Spleen (tissue), 11 donors: ENCODE measurements at regions not wholly inside any gene's neighbourhood (a gene's known extent, or its start where the extent isn't known, plus 50 kb on each side); places are given as distances from the start of the nearest gene placed in this dataset.
A peak's percentile ranks its signal among the peaks of the same experiment; 100 is the strongest.

Experiments
- DNase-seq: peaks from one replicate; pipeline ENCODE4 v3.0.0-alpha.2; 2020
- H3K27ac ChIP-seq, 8 donors: fragments of 200-600 bp; sonication (generic) in 7 of 8; 1 replicate in 4 of 8; 2 replicates in 4 of 8; pipeline versions ENCODE4 v1.5.0 to v1.8.0; 2016 to 2021; ENCODE audit warnings: inconsistent platforms in 4 of 8, mild to moderate bottlenecking in 4 of 8, moderate library complexity in 1 of 8
- H3K27me3 ChIP-seq, 7 donors: fragments of 200-600 bp; sonication (generic) in 6 of 7; replicated peaks in 1 of 7; 1 replicate in 4 of 7; 2 replicates in 3 of 7; pipeline versions ENCODE4 v1.5.0 to v1.8.0; 2016 to 2021; ENCODE audit warnings: inconsistent platforms in 3 of 7, mild to moderate bottlenecking in 1 of 7
- H3K36me3 ChIP-seq, 6 donors: fragments of 200-600 bp; sonication (generic) in 5 of 6; 1 replicate in 4 of 6; 2 replicates in 2 of 6; pipeline versions ENCODE4 v1.5.0 to v1.8.0; 2016 to 2021; ENCODE audit warnings: inconsistent platforms in 2 of 6
- H3K4me1 ChIP-seq, 6 donors: fragments of 200-600 bp; sonication (generic) in 5 of 6; 1 replicate in 3 of 6; 2 replicates in 3 of 6; pipeline versions ENCODE4 v1.5.0 to v1.8.0; 2016 to 2021; ENCODE audit warnings: inconsistent platforms in 3 of 6
- H3K4me3 ChIP-seq, 8 donors: fragments of 200-600 bp; sonication (generic) in 7 of 8; 1 replicate in 4 of 8; 2 replicates in 4 of 8; pipeline versions ENCODE4 v1.5.0 to v1.8.0; 2016 to 2021; ENCODE audit warnings: inconsistent platforms in 4 of 8, mild to moderate bottlenecking in 4 of 8, moderate library complexity in 2 of 8
- H3K9me3 ChIP-seq, 8 donors: fragments of 200-600 bp; sonication (generic) in 7 of 8; 1 replicate in 4 of 8; 2 replicates in 4 of 8; pipeline versions ENCODE4 v1.5.0 to v1.8.0; 2016 to 2021; ENCODE audit warnings: inconsistent platforms in 4 of 8
- CTCF ChIP-seq, 11 experiments: fragments of 200-600 bp in 7 of 11; fragments of 450-650 bp in 4 of 11; sonication (generic) in 4 of 11; IDR thresholded peaks in 8 of 11; conservative IDR thresholded peaks in 3 of 11; 1 replicate in 7 of 11; 2 replicates in 4 of 11; pipeline versions ENCODE4 v1.4.0 to v1.8.0; 2016 to 2021; ENCODE audit warnings: antibody characterized with exemption in 11 of 11, inconsistent platforms in 4 of 11, mild to moderate bottlenecking in 1 of 11
- POLR2A ChIP-seq, 3 donors: fragments of 450-650 bp; IDR thresholded peaks; one replicate each; pipeline ENCODE4 v1.5.1; 2017; ENCODE audit warnings: antibody characterized with exemption in 3 of 3, mild to moderate bottlenecking in 1 of 3
- POLR2AphosphoS5 ChIP-seq, 3 donors: sonication (generic); formaldehyde crosslinking; IDR thresholded peaks; one replicate each; pipeline ENCODE4 v1.5.1; 2017; ENCODE audit warnings: antibody characterized with exemption in 3 of 3
- WGBS, 5 donors: extraction: QIAGEN DNeasy Blood & Tissue Kit in 3 of 5; methylation state at CpG; one replicate each; pipeline versions ENCODE4 v1.1.5 to v1.1.7; 2013 to 2018; 5-methylcytosine and 5-hydroxymethylcytosine counted together
- intact Hi-C: fragments of 100-400 bp; cut with DNase I; formaldehyde crosslinking; loops from one replicate; pipeline ENCODE4 v1.15.0; 2023; ENCODE audit warnings: low total_unique reads
- donor health status: healthy with polysubstance abuse.
- donor health status: DM: no; HTN: no; CAD: no; lungs with moderate emphysema.
- donor health status: DM: no; HTN: no; CAD: no.
- donor health status: Bipolar disorder and iron deficiency.
- donor health status: healthy.
- donor health status: DM: no; HTN: no; CAD: no.
- donor health status: DM: yes; HTN: yes; CAD: no.

GRCh38 chr1:193593147-193593885 lies 406.9 kb upstream of the B3GALT2 start:
- TF ChIP-seq POLR2AphosphoS5 (IDR thresholded peaks at IDR 0.05) (no peak), POLR2A (IDR thresholded peaks at IDR 0.05) (no peak), CTCF (IDR thresholded peaks at IDR 0.05 in 8 of 11, conservative IDR thresholded peaks at IDR 0.05 in 3 of 11) (no peak)

GRCh38 chr1:193592317-193592716 lies 405.9 kb upstream of the B3GALT2 start:
- no peak for DNase-seq
- H3K4me3 ChIP-seq, result no peak overlapping the region
- TF ChIP-seq CTCF (IDR thresholded peaks at IDR 0.05 in 8 of 11, conservative IDR thresholded peaks at IDR 0.05 in 3 of 11) (no peak), POLR2AphosphoS5 (IDR thresholded peaks at IDR 0.05) (no peak), POLR2A (IDR thresholded peaks at IDR 0.05) (no peak)
- H3K27me3 ChIP-seq, result no peaks in the 10 kb centered on the region
- H3K36me3 ChIP-seq, result no peaks in the 10 kb centered on the region
- H3K4me1 ChIP-seq, result peaks cover 7 to 65% (median 35%) of the 10 kb centered on the region in 6 donors
- WGBS, 5 donors, result 41 to 65% (median 54%) methylated on average over 2 of the region's 2 CpGs
- H3K27ac ChIP-seq, result peak overlapping the region in 5 of 8 donors; percentile 6 to 65 (median 57)
- H3K9me3 ChIP-seq, result no peaks in the 10 kb centered on the region
- intact Hi-C loops, result no loop called here

More at GRCh38 chr1:193593147-193593885, 406.9 kb upstream of the B3GALT2 start:
- peaks cover 6 to 65% (median 35%) of the 10 kb centered on the region in 6 donors for H3K4me1 ChIP-seq
- intact Hi-C loops, result no loop called here
- peak overlapping the region in 5 of 8 donors; percentile 6 to 65 (median 57) for H3K27ac ChIP-seq
- WGBS, 5 donors, result 37 to 61% (median 56%) methylated on average over 3 of the region's 3 CpGs
- no peaks in the 10 kb centered on the region for H3K9me3 ChIP-seq
- DNase-seq, result no peak
- H3K36me3 ChIP-seq, result no peaks in the 10 kb centered on the region
- no peaks in the 10 kb centered on the region for H3K27me3 ChIP-seq
- H3K4me3 ChIP-seq, result no peak overlapping the region

GRCh38 chr1:193590102-193590501 lies 403.7 kb upstream of the B3GALT2 start:
- Histone ChIP-seq H3K4me3 (no peak overlapping the region), H3K36me3 (no peaks in the 10 kb centered on the region), H3K27me3 (no peaks in the 10 kb centered on the region), H3K4me1 (peaks cover 7 to 57% (median 32%) of the 10 kb centered on the region in 6 donors), H3K27ac (peak overlapping the region in 3 of 8 donors; percentile 15 to 40 (median 19)), H3K9me3 (no peaks in the 10 kb centered on the region)
- TF ChIP-seq CTCF (IDR thresholded peaks at IDR 0.05 in 8 of 11, conservative IDR thresholded peaks at IDR 0.05 in 3 of 11) (no peak), POLR2AphosphoS5 (IDR thresholded peaks at IDR 0.05) (no peak), POLR2A (IDR thresholded peaks at IDR 0.05) (no peak)
- no peak for DNase-seq
- intact Hi-C loops, result no loop called here

GRCh38 chr1:193589597-193590040 lies 403.2 kb upstream of the B3GALT2 start:
- Histone ChIP-seq H3K36me3 (no peaks in the 10 kb centered on the region), H3K27ac (peak overlapping the region in 3 of 8 donors; percentile 15 to 40 (median 19)), H3K27me3 (no peaks in the 10 kb centered on the region), H3K9me3 (no peaks in the 10 kb centered on the region), H3K4me1 (peaks cover 7 to 53% (median 29%) of the 10 kb centered on the region in 6 donors), H3K4me3 (no peak overlapping the region)
- DNase-seq, result no peak
- 56 to 72% (median 67%) methylated on average over 3 of the region's 3 CpGs for WGBS, 5 donors
- no peak for TF ChIP-seq CTCF (IDR thresholded peaks at IDR 0.05 in 8 of 11, conservative IDR thresholded peaks at IDR 0.05 in 3 of 11)
- no peak for TF ChIP-seq POLR2A (IDR thresholded peaks at IDR 0.05)
- no peak for TF ChIP-seq POLR2AphosphoS5 (IDR thresholded peaks at IDR 0.05)
- intact Hi-C loops, result no loop called here
